ENCODE measurements at regions not wholly inside any gene's neighbourhood (a gene's known extent, or its start where the extent isn't known, plus 50 kb on each side); places are given as distances from the start of the nearest gene placed in this dataset.

GRCh38 chr6:163748886-163749285, 334.4 kb downstream of the QKI start:
- TF ChIP-seq POLR2A (IDR thresholded peaks at IDR 0.05) (no peak), CTCF (IDR thresholded peaks at IDR 0.05) (no peak), POLR2AphosphoS5 (IDR thresholded peaks at IDR 0.05) (no peak), EP300 (IDR thresholded peaks at IDR 0.05) (no peak)
